ENCODE measurements at regions not wholly inside any gene's neighbourhood (a gene's known extent, or its start where the extent isn't known, plus 50 kb on each side); places are given as distances from the start of the nearest gene placed in this dataset.
"Not testable (repeated sequence)": the region's sequence is repeated elsewhere in the genome, so short reads cannot be mapped to it uniquely, and the experiment has no call there.

DNA sequence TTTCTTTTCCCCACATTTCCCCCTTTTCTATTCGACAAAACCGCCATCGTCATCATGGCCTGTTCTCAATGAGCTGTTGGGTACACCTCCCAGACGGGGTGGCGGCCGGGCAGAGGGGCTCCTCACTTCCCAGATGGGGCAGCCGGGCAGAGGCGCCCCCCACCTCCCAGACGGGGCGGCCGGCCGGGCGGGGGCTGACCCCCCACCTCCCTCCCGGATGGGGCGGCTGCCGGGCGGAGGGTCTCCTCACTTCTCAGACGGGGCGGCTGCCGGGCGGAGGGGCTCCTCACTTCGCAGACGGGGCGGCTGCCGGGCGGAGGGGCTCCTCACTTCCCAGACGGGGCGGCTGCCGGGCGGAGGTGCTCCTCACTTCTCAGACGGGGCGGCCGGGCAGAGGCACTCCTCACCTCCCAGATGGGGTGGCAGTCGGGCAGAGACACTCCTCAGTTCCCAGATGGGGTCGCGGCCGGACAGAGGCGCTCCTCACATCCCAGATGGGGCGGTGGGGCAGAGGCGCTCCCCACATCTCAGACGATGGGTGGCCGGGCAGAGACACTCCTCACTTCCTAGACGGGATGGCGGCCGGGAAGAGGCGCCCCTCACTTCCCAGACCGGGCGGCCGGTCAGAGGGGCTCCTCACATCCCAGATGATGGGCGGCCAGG is 78.2 kb downstream of the MAT2B start:
- TF ChIP-seq, protein P1, sequence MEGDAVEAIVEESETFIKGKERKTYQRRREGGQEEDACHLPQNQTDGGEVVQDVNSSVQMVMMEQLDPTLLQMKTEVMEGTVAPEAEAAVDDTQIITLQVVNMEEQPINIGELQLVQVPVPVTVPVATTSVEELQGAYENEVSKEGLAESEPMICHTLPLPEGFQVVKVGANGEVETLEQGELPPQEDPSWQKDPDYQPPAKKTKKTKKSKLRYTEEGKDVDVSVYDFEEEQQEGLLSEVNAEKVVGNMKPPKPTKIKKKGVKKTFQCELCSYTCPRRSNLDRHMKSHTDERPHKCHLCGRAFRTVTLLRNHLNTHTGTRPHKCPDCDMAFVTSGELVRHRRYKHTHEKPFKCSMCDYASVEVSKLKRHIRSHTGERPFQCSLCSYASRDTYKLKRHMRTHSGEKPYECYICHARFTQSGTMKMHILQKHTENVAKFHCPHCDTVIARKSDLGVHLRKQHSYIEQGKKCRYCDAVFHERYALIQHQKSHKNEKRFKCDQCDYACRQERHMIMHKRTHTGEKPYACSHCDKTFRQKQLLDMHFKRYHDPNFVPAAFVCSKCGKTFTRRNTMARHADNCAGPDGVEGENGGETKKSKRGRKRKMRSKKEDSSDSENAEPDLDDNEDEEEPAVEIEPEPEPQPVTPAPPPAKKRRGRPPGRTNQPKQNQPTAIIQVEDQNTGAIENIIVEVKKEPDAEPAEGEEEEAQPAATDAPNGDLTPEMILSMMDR (IDR thresholded peaks at IDR 0.05), result not testable (repeated sequence)
- TF ChIP-seq POLR2AphosphoS5 (IDR thresholded peaks at IDR 0.05); EP300 (IDR thresholded peaks at IDR 0.05; ENCODE audit: low read depth): not testable (repeated sequence)

Measured in transverse colon (tissue), 4 donors.